HUES64 (cell line): ENCODE measurements at regions not wholly inside any gene's neighbourhood (a gene's known extent, or its start where the extent isn't known, plus 50 kb on each side); places are given as distances from the start of the nearest gene placed in this dataset.

Experiments used
- H3K27ac ChIP-seq: 2 replicates; pipeline ENCODE4 v1.7.0; 2013; ENCODE audit warnings: low read depth, low read length, inconsistent platforms
- H3K27me3 ChIP-seq: 2 replicates; pipeline ENCODE4 v1.6.1; 2013; ENCODE audit warnings: mild to moderate bottlenecking, low read length; ENCODE audit not compliant: insufficient read depth
- H3K36me3 ChIP-seq: 2 replicates; pipeline ENCODE4 v1.6.1; 2013; ENCODE audit warnings: mild to moderate bottlenecking, low read length; ENCODE audit not compliant: insufficient read depth
- H3K4me1 ChIP-seq: 2 replicates; pipeline ENCODE4 v1.6.1; 2013; ENCODE audit warnings: mild to moderate bottlenecking, low read length, moderate library complexity; ENCODE audit not compliant: insufficient read depth
- H3K4me3 ChIP-seq: 2 replicates; pipeline ENCODE4 v1.5.1; 2013; ENCODE audit warnings: mild to moderate bottlenecking, low read length, moderate library complexity
- H3K9ac ChIP-seq: 2 replicates; pipeline ENCODE4 v1.6.1; 2013; ENCODE audit warnings: mild to moderate bottlenecking, low read depth, low read length
- H3K9me3 ChIP-seq: 2 replicates; pipeline ENCODE4 v1.6.1; 2013; ENCODE audit warnings: low read depth, low read length; ENCODE audit not compliant: insufficient read depth
- WGBS: fragments of 150-250, 120-280 bp; methylation state at CpG from one replicate; pipeline ENCODE4 v1.1.7; 2013; ENCODE audit warnings: missing lambda C conversion rate; 5-methylcytosine and 5-hydroxymethylcytosine counted together

DNA sequence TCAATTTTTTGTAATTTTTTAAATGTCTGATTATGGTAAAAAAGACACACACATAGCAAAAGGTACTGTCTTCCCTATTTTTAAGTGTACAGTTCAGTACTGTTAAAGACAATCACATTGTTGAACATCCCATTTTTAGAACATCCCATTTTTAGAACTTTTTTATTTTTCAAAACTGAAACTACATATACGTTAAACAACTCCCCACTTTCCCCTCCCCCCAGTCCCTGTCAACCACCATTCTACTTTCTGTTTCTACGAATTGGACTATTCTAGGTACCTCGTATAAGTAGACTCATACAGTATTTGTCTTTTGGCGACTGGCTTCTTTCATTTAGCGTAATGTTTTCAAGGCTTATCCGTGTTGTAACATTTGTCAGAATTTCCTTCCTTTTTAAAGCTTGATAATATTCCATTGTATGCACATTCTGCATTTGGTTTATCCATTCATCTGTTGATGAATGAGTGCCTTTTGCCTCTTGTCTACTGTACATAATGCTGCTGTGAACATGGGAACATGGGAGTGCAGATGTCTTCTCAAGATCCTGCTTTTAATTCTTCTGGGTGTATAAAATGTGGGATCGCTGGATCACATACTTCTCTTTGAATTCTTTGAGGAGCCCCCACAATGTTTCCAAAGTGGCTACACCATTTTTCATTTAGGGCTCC, 154.0 kb downstream of the PIK3R1 start:
- H3K27ac ChIP-seq, result no peak overlapping the region
- H3K27me3 ChIP-seq, result no peaks in the 10 kb centered on the region
- H3K9ac ChIP-seq, result no peak overlapping the region
- H3K9me3 ChIP-seq, result no peaks in the 10 kb centered on the region
- WGBS, result 94% methylated on average over 7 of the region's 7 CpGs
- no peaks in the 10 kb centered on the region for H3K36me3 ChIP-seq
- no peak overlapping the region for H3K4me3 ChIP-seq
- no peaks in the 10 kb centered on the region for H3K4me1 ChIP-seq

DNA sequence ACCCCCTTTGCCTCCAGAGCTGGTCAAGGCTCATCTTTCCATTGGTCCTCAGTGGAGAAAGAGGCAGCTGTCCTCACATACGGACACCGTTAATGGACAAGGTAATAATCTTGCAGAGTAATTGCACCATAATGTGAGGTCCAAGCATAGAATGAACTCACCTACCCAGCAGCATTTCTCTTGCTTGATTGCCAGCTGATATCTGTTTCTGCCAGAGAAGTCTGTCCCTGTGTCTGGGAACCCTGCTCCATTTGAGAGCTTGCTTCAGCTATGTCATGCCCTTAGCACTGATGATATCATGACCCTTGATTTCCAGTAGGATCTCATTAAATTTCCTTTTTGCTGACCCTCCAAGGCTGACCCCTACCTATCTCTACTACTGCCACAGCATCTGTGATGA, 154.6 kb downstream of the PIK3R1 start:
- Histone ChIP-seq H3K9ac (no peak overlapping the region), H3K4me3 (no peak overlapping the region), H3K27me3 (no peaks in the 10 kb centered on the region), H3K36me3 (no peaks in the 10 kb centered on the region), H3K27ac (no peak overlapping the region), H3K9me3 (no peaks in the 10 kb centered on the region), H3K4me1 (no peaks in the 10 kb centered on the region)
- 100% methylated on average over 2 of the region's 2 CpGs for WGBS

- no peak overlapping the region for H3K4me3 ChIP-seq
- no peaks in the 10 kb centered on the region for H3K27me3 ChIP-seq
- WGBS, result 100% methylated on average over 1 of the region's 2 CpGs
Observed at GRCh38 chr5:68371607-68372006, 156.1 kb downstream of the PIK3R1 start.

GRCh38 chr5:68372161-68372560, 156.6 kb downstream of the PIK3R1 start:
- no peaks in the 10 kb centered on the region for H3K27me3 ChIP-seq
- no peaks in the 10 kb centered on the region for H3K36me3 ChIP-seq
- H3K4me1 ChIP-seq, result no peaks in the 10 kb centered on the region
- no peak overlapping the region for H3K4me3 ChIP-seq
- H3K9ac ChIP-seq, result no peak overlapping the region
- H3K27ac ChIP-seq, result no peak overlapping the region
- no peaks in the 10 kb centered on the region for H3K9me3 ChIP-seq
- WGBS, result 100% methylated on average over 1 of the region's 1 CpG

More at GRCh38 chr5:68371607-68372006, 156.1 kb downstream of the PIK3R1 start:
- Histone ChIP-seq H3K4me1 (no peaks in the 10 kb centered on the region), H3K27ac (no peak overlapping the region), H3K9ac (no peak overlapping the region), H3K36me3 (no peaks in the 10 kb centered on the region), H3K9me3 (no peaks in the 10 kb centered on the region)

- Histone ChIP-seq H3K9ac (no peak overlapping the region), H3K27ac (no peak overlapping the region), H3K4me1 (no peaks in the 10 kb centered on the region), H3K27me3 (no peaks in the 10 kb centered on the region), H3K9me3 (no peaks in the 10 kb centered on the region), H3K36me3 (no peaks in the 10 kb centered on the region), H3K4me3 (no peak overlapping the region)
- WGBS, result 93% methylated on average over 1 of the region's 2 CpGs
Observed at GRCh38 chr5:68373050-68373449, 157.5 kb downstream of the PIK3R1 start.

- Histone ChIP-seq H3K9ac (no peak overlapping the region), H3K36me3 (no peaks in the 10 kb centered on the region), H3K27ac (no peak overlapping the region), H3K27me3 (no peaks in the 10 kb centered on the region), H3K4me1 (peaks cover 5% of the 10 kb centered on the region; the same call in 1 of the 2 replicates), H3K9me3 (no peaks in the 10 kb centered on the region), H3K4me3 (no peak overlapping the region)
- WGBS, result 100% methylated on average over 1 of the region's 1 CpG
Observed at GRCh38 chr5:68374796-68375518, 159.4 kb downstream of the PIK3R1 start.

- H3K9me3 ChIP-seq, result no peaks in the 10 kb centered on the region
- no peak overlapping the region for H3K4me3 ChIP-seq
- no peak overlapping the region for H3K27ac ChIP-seq
- no peaks in the 10 kb centered on the region for H3K36me3 ChIP-seq
- no peaks in the 10 kb centered on the region for H3K27me3 ChIP-seq
- 91% methylated on average over 3 of the region's 3 CpGs for WGBS
- H3K4me1 ChIP-seq, result peaks cover 5% of the 10 kb centered on the region; the same call in 1 of the 2 replicates
- H3K9ac ChIP-seq, result no peak overlapping the region
Observed at GRCh38 chr5:68375540-68375939, 160.0 kb downstream of the PIK3R1 start.

DNA sequence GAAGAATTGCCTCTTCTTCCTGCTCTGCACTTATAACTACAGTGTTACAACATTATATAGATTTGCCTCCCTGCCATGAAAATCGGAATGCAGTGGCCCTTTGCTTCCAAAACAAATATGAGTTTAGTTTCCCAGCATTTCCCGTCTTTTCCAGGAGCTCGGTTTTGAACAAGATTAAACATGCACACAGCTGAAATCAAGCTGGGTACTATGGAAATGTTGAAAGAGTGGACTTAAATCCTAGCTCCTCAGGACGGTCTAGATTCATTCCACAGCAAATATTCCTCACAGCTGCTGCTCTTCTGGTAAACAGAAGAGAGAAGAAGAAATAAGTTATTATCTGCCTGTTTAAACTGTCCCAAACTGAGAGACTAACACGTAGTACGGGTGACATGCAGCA, 161.4 kb downstream of the PIK3R1 start:
- Histone ChIP-seq H3K27me3 (no peaks in the 10 kb centered on the region), H3K9me3 (no peaks in the 10 kb centered on the region), H3K36me3 (no peaks in the 10 kb centered on the region), H3K9ac (no peak overlapping the region), H3K4me3 (no peak overlapping the region), H3K4me1 (peaks cover 5% of the 10 kb centered on the region; the same call in 1 of the 2 replicates), H3K27ac (no peak overlapping the region)
- WGBS, result 97% methylated on average over 6 of the region's 6 CpGs

DNA sequence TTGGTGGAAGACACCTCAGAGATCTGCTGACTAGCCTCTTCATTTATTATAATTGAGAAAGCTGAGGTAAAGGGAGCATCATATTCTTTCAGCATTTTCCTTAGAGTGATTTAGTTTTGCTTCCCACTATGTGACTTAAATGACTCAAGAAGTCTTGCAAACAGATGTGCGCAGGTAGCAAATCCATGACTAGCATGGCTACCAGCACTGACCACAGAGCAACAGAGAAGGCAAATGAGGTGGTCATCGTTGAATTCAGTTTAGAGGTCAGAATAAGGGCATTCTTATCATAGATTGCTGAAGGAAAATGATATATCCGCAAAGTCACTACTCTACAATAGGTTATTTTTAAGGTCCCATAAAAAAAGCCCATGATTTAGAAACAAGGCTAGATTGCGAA, 162.2 kb downstream of the PIK3R1 start:
- WGBS, result 98% methylated on average over 3 of the region's 4 CpGs
- Histone ChIP-seq H3K9me3 (no peaks in the 10 kb centered on the region), H3K27ac (no peak overlapping the region), H3K36me3 (no peaks in the 10 kb centered on the region), H3K27me3 (no peaks in the 10 kb centered on the region), H3K9ac (no peak overlapping the region), H3K4me1 (peaks cover 5% of the 10 kb centered on the region; the same call in 1 of the 2 replicates), H3K4me3 (no peak overlapping the region)

GRCh38 chr5:68378204-68378820, 162.8 kb downstream of the PIK3R1 start:
- H3K9ac ChIP-seq, result no peak overlapping the region
- H3K27me3 ChIP-seq, result no peaks in the 10 kb centered on the region
- no peak overlapping the region for H3K4me3 ChIP-seq
- no peaks in the 10 kb centered on the region for H3K9me3 ChIP-seq
- WGBS, result 59% methylated on average over 3 of the region's 3 CpGs
- H3K36me3 ChIP-seq, result no peaks in the 10 kb centered on the region
- peaks cover 5% of the 10 kb centered on the region; the same call in 1 of the 2 replicates for H3K4me1 ChIP-seq
- H3K27ac ChIP-seq, result no peak overlapping the region

GRCh38 chr5:68379275-68380036, 163.9 kb downstream of the PIK3R1 start:
- Histone ChIP-seq H3K36me3 (no peaks in the 10 kb centered on the region), H3K4me3 (no peak overlapping the region), H3K9me3 (no peaks in the 10 kb centered on the region), H3K4me1 (peaks cover 5% of the 10 kb centered on the region; the same call in 1 of the 2 replicates), H3K27me3 (no peaks in the 10 kb centered on the region), H3K27ac (no peak overlapping the region), H3K9ac (no peak overlapping the region)
- WGBS, result 93% methylated on average over 3 of the region's 3 CpGs
